HG03060 (cell line): ENCODE measurements at regions not wholly inside any gene's neighbourhood (a gene's known extent, or its start where the extent isn't known, plus 50 kb on each side); places are given as distances from the start of the nearest gene placed in this dataset.

ENCODE experiments used
- ATAC-seq: cut with Tn5 transposase; IDR thresholded peaks from one replicate; pipeline ENCODE4 v1.9.1; 2021; ENCODE audit warnings: low read depth, moderate number of reproducible peaks; ENCODE audit not compliant: unreplicated experiment

DNA sequence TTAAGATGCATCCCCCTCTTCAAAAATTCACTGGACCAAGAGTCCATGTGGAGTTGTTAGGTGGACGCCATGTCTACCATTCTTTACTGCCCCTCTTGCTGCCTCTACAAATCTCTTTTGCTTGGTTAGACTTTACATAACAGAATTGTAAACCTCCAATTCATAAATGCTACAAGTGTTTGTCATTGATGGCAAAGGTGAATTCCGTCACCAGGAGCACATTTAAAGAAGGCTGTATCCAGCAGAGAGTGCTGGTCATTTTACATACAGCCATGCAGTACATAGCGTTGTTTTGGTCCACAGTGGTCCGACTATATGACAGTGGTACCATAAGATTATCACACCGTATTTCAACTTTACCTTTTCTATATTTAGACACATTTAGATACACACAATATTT, 274.5 kb downstream of the MYCN start:
- no peak for ATAC-seq

DNA sequence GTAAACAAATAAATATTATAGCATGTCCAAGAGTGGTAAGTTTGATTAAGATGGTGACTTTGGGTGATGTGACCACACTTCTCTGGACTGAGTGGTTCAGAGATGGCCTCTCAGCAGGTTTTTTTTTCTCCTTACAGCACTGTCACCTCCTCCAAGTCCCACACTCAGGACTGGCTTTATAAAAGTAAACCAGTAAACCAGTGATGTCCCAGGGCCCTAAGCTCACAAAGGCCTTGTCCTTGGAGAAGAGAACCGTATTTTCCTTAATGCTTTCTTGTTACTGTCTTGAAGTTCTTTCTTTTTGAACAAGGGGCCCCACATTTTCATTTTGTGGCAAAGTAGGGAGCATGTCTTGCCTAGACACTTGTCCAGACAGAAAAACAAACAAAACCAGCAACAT, 274.0 kb downstream of the MYCN start:
- no peak for ATAC-seq

DNA sequence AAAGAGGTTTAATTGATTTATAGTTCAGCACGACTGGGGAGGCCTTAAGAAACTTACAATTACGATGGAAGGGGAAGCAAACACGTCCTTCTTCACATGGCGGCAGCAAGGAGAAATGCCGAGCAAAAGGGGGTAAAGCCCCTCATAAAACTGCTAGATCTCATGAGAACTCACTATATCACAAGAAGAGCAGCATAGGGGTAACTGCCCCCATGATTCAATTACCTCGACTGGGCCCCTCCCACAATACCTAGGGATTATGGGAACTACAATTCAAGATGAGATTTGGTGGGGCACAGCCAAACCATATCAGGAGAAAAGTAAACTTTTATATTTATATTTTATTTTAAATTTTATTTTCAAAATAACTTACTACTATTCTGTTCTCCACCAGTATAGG, 272.0 kb downstream of the MYCN start:
- ATAC-seq = no peak

DNA sequence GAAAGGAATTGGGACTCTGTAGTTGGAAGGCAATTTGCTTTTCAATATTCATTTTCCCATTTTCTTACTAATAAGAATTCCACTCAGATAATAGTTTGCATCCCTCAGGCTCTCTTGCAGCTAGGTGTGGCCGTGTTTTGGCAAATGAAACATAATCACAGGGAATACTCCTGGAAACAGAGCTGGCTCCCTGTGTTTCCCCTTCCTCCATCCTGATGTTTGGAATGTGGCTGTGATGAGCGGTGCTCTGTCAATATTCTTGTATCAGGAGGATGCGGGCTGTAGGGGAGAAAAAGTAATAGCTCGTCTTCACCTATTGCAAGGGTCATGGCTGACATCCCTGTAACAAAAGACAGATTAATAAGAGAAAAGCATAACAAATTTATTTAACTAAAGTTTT, 271.0 kb downstream of the MYCN start:
- no peak for ATAC-seq

DNA sequence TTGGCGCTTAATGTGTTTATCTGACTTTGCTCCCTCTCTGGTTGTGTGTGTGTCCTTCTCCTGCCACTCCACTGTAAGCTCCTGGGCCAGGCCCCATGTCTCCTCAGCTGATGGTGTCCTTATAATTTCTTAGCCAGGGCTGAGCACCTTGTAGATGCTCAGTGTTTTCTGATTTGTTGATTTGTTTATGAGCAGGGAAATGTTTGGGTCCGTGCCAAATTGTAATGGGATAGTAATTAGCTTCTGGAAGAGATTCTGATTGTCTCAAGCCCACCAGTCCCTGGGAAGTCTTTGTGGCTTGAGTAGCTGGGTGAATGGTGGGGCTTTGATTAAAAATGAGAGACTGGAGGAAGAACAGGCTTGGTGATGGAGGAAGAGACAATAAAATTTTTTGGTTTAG, 270.5 kb downstream of the MYCN start:
- no peak for ATAC-seq

DNA sequence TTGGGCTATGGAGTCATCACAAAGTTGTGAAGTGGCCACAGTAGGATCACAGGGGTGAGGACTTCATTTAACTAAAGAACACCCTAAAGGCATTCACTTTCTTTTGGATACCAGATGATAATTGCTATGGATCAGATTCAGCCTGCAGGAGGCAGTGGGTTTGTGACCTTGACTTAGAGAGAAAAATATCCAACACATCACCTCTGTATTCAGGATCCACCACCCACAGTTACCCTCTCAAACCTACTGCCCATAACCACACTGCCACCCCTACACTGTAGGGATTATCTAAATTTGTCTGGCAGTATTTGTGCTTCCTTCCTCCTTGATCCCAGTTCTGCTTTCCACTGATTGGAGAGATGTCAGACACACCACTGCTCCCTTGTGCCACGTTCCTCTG, 269.4 kb downstream of the MYCN start:
- ATAC-seq = no peak

DNA sequence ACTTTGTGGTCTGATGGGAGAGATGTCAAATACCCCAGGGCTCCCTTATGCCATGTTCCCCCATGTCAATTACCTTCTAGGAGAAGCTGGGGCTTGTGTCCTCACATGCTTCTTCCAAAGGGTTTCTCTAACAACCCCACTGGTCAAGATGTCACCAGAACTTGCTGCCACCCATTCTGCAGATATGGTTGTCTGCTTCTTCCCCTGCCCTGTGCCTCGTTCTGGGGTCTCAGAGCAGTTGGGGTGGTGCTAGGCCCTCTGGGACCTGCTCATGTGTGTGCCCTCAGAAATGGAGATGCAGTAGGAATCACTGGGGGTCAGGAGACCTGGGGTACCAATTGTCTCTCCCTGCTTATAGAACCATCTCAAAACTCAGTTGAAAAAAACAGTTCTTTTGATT, 268.6 kb downstream of the MYCN start:
- no peak for ATAC-seq

DNA sequence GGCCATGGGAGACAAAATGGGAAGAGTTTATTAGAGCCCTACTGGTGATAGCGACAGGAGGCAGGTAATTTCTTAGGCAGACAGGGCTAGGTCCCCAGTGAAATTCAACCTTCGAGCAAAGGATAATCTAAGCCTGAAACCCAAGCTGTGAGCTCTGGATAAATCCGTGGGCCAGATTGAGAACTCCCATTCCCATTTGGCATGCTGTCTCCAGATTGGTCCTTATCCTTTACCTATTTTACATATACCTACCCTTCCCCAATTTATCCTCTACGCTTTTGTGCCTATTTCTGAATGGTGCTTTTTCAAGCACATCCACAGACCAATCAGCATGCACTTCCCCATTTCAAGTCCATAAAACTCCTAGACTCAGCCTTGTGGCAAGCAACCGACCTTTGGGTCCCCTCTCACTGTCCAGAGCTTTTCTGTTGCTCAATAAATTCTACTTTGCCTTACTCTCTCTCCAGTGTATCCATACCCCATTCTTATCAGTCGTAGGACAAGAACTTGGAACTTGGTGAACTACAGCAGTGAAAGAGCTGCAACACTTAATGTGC, 268.0 kb downstream of the MYCN start:
- no peak for ATAC-seq

DNA sequence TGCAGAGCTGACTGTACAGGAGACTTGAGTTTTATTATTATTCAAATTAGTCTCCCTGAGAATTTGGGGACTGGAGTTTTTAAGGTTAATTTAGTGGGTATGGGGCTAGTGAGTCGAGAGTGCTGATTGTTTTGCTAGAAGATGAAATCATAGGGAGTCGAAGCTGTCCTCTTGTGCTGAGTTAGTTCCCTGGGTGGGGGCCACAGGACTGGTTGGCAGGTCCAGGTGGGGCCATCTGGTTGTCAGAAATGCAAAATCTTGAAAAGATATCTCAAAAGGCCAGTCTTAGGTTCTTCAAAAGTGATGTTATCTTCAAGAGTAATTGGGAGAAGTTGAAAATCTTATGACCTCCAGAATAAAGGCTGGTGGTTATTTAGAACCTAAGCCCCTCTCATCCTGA, 267.3 kb downstream of the MYCN start:
- no peak for ATAC-seq

DNA sequence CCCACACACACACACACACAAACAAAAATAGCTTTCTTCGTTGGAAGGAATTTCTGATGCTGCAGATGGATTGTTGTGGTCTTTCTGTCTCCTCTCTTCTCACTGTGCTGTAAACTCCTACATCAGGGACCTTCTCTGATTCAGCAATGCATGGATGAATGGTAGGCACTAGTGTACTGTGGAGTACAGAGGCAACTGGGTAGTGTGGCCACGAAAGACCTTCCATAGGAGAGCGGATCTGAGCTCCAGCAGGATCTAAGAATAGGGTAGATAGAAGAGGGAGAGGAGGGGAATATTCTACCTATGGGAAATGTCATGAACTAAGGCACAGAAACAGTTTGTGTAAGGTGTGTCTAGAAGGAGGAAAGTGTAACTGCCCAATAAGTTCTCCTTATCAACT, 266.8 kb downstream of the MYCN start:
- no peak for ATAC-seq

DNA sequence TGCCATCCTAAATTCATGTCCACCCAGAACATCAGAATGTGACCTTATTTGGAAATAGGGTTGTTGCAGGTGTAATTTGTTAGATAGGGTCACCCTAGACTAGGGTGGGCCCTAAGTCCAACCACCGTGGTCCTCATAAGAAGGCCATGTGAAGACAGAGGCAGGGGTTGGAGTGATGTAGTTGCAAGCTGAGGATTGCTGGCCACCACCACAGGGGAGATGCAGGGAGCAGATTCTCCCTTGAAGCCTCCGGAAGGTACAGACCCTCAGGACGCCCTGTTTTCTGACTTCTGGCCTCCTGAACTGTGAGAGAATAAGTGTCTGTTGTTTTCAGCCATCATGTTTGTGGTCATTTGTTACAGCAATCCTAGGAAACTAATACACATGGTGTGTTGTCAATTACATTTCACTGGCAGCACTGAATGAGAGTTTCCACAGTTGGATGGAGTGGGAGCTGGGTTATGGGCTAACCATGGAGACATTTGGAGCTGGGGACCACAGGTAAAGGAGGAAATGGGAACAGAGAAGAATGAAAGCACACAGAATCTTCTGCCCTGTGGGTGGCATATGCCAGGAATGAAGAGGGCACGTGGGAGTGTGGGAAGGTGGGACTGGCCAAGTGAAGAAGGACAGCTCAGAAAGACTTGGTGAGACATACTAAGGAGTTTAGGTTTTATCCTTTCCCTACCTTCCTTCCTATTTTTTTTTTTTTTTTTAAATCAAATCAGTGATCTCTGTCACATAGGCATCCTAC, 266.0 kb downstream of the MYCN start:
- ATAC-seq = no peak

DNA sequence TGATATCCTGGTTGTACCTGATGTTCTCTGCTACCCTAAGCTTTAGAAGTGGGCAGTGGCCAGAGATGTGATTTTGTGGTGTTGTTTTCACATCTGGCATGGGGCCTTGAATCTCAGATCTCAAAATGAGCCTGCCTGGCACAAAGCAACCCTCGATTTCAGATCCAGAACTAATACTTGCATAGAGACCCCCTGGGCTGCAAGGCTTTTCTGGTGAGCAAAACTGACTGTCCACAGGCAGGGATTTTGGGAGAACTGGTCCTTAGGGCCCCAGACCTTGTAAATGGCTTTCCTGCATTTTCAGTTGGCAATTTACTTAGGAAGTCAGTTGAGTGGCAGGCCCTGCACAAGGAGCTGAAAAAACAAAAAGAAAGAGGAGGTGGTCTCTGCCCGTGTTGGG, 265.3 kb downstream of the MYCN start:
- no peak for ATAC-seq

DNA sequence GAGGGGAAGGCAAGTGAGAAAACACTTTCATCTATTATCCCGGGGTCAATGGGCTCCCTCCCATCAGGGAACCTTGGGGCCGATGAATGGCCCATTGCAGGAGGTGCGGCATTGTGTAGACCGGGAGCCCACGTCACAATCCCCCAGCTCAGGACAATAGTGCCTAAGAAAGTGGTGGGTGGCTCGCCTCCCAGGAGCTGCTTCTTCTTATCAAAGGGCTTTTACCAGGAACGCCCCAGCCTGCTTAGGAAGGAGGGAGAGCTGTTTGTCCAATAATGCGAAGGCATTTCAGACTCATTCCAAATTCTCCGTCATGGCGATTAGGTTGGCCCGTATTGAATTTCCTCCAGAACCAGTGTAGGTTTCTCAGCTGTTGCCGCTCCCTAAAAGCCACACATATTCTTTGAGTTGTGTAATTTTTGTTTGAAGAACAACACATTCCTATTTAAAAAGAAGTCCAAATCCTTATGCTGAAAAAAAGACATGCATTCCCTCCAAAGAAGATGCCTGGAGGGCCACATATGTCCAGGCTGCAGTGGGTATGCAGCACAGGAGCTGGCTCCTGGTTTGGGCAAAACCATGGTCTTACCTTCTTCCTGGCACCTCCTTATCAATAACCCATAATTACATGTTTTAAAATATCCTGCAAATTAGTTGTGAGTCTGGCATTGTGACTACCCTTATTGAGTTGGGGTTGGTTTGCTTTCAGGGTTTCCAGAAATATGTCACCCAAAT, 264.7 kb downstream of the MYCN start:
- ATAC-seq = no peak

DNA sequence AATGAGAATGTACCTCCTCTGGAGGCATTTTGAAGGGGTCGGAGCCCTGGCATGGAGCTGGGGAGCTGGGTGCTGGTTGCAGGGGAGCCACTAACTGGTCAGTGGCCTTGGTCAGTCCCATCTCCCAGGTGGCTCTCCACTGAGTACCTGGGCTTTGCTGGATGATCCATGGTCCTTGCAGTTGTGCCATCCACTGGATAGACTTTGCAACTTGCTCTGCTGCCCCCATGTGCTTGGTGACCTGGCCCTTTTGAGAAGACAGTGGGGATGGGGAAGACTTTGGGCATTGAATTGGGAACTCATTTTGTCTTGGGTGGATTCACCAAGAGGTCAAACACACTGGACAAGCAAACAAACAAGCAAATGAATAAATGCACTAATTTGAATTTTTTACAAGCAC, 263.9 kb downstream of the MYCN start:
- ATAC-seq = no peak

DNA sequence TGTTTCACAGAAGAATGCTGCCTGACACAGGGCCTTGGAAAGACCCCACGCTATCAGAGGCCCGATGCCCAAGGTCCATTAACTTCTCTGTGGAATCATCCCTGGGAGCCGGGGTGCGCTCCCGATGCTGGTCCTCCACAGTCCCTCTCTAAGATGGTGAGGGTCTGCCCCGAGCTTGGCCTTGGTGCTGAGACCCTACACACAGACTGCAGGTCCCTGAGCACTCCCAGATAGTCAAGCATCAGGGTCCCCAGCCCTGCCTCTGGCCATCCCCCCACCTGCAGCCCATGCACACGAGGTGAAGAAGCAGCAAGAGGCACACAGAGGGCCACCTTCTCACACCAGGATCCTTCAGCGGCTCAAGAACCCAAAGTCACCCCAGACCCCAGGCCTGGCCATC, 263.3 kb downstream of the MYCN start:
- no peak for ATAC-seq

DNA sequence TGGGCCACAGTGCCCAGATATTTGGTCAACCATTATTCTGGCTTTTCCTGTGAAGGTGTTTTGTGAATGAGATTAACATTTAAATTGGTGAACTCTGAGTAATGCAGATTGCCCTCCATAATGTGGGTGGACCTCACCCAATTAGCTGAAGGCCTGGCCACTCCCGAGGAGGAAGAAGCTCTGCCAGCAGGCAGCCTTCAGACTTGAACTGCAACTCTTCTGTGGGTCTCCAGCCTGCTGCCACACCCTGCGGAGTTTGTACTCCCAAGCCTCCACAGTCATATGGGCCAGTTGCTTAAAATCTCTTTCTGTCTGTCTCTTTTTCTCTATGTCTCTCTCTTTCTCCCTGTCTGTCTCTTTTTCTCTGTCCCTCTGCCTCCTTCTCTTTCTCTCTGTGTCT, 262.7 kb downstream of the MYCN start:
- no peak for ATAC-seq

DNA sequence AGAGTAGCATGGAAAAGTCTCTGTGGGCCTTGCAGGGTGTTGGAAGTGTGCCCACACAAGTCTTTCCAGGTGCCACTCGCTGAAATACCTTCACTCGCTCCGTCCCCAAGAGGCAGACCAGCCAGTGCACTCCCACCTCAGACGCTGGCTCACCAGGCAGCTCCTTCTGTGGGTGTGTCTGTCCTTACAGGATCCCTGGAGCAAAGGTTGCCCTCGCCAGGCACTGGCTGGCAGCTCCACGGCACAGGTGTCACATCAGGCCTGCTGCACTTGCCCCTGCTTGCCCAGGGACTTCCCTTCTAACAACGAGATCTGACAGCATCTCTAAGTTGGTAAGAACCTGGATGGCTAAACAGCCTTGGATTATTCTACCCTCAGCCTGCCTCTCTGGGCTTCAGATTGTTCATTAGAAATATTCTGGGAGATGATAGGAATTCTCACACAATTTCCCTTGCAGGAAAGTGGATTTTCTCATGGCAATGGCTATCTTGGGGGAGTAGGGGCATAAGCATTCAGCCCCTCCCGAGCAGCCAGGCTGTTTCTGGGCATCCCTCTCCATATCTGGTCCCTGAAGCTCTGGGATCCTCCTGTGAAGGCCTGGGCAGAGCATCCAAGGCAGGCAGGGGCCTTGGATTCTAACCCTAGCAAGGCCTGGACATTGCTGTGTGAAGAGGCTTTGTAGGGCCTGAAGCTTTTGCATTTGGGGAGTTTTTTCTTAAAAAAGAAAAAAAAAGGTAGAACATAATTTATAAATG, 262.1 kb downstream of the MYCN start:
- ATAC-seq = no peak

DNA sequence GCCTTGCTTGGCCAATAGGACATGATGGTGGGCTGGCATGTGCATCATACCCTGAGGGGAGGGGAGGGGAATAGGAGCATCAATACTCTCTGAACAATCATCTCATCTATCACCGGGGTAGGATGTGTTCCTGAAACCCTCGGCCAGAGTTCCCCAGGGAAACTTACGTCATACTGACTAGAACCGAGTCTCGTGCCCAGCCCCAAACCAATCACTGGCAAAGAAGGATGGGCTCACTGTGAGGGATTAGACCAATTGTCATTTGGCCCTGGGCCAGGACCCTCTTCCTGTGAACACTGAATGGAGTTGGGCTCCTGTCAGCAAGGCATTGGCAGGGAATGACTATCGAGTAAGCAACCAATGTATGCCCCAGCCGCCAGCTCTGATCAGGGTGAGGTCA, 261.5 kb downstream of the MYCN start:
- ATAC-seq = no peak

DNA sequence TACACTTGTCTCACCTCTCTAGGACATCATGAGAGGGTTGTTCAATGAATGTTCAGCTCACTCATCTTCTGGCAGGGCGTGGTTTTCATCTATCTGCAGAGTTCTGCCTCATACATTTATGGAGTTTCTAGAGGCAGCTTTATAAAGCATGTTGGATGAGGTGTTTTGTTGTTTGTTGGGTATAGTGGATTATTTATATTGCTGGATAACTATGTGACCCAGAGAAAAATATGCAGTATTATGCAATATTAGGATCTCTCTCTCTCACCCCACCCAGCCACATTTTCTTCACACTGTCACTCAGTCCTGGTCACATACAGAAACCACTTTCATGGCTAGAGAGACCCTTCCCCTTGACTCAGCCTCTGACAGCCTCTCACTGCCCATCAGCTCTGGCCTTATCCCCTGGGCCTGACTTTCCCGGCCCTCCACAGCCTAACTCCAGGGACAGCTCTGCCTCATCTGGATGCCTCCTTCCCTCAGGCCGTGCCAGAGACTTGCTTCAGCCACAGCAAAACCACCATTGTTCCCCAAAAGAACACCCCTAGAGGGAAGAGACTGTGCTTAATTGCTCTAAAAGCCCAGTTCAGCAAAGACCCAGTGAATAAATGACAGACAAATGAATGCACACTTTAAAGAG, 260.3 kb downstream of the MYCN start:
- ATAC-seq = no peak

DNA sequence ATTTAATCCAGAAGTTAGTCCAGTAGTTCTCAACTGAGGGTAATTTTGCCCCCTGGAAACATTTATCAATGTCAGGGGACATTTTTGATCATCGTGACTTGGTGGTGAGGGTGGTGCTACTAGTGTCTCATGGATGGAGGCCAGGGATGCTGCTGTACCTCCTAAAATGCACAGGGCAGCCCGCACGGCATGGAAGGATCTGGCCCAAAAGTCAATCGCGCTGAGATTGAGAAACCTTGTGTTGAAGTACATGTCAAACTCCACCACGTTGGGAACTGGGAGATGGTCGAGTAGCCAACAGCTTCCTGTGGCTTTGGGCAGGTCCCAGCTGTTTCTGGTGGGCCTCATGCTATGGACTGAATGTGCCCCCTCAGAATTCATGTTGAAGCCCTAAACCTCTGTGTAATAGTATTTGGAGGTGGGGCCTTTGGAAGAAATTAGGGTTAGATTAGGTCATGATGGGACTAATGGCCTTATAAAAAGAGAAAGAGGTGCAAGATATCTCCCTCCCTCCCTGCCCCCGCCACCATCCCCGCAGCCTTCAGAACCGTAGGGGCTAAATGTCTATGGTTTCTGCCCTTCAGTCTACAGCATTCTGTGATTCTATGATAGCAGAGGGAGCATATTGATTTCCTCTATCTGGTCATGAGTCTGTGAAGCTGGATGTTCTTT, 259.7 kb downstream of the MYCN start:
- no peak for ATAC-seq
